Activated CD8-positive, alpha-beta memory T cell treated with anti-CD3 and anti-CD28 coated beads, Interleukin-2, amount 10 ng/mL, durations not matched to agents 7 days and 5 days (primary cell): ENCODE measurements at regions not wholly inside any gene's neighbourhood (a gene's known extent, or its start where the extent isn't known, plus 50 kb on each side); places are given as distances from the start of the nearest gene placed in this dataset.

Experiments
- ATAC-seq: fragments of 150-1000 bp; cut with Tn5 transposase; one replicate; pipeline ENCODE4 v1.10.0; 2021; ENCODE audit warnings: moderate library complexity
- CTCF ChIA-PET: fragments of 350-600 bp; sonication (Branson Sonifier 250); formaldehyde crosslinking; loops from one replicate; lab custom pipeline; 2021; ENCODE audit warnings: antibody characterized with exemption; lab: Charles Lee
- DNase-seq: peaks from one replicate; pipeline ENCODE4 v3.0.0-alpha.2; 2020
- H3K27ac Mint-ChIP-seq: one replicate; pipeline ENCODE4 v1.8.0; 2021; ENCODE audit warnings: mild to moderate bottlenecking, mixed read lengths
- H3K27me3 Mint-ChIP-seq: one replicate; pipeline ENCODE4 v1.8.0; 2021; ENCODE audit warnings: mixed read lengths
- H3K36me3 Mint-ChIP-seq: one replicate; pipeline ENCODE4 v1.8.0; 2021; ENCODE audit warnings: mild to moderate bottlenecking, mixed read lengths
- H3K4me1 Mint-ChIP-seq: one replicate; pipeline ENCODE4 v1.8.0; 2021; ENCODE audit warnings: mixed read lengths
- H3K4me3 Mint-ChIP-seq: one replicate; pipeline ENCODE4 v1.8.0; 2021; ENCODE audit warnings: mild to moderate bottlenecking, moderate library complexity, mixed read lengths
- H3K9me3 Mint-ChIP-seq: one replicate; pipeline ENCODE4 v1.8.0; 2022; ENCODE audit warnings: low read depth, mixed read lengths

- H3K9me3 Mint-ChIP-seq: no peaks in the 10 kb centered on the region
- ATAC-seq: no peak
- H3K4me3 Mint-ChIP-seq: no peak overlapping the region
- H3K27me3 Mint-ChIP-seq: no peaks in the 10 kb centered on the region
- no peak overlapping the region for H3K27ac Mint-ChIP-seq
- no peak for DNase-seq
- H3K4me1 Mint-ChIP-seq: peaks cover 4% of the 10 kb centered on the region
- H3K36me3 Mint-ChIP-seq: no peaks in the 10 kb centered on the region
- CTCF ChIA-PET: no interaction called here
These were observed 132.1 kb upstream of the SETBP1 start for GRCh38 chr18:44548291-44549221.

GRCh38 chr18:44552706-44553105 lies 128.0 kb upstream of the SETBP1 start:
- H3K36me3 Mint-ChIP-seq: no peaks in the 10 kb centered on the region
- no peaks in the 10 kb centered on the region for H3K9me3 Mint-ChIP-seq
- peaks cover 10% of the 10 kb centered on the region for H3K27me3 Mint-ChIP-seq
- no peak overlapping the region for H3K27ac Mint-ChIP-seq
- H3K4me3 Mint-ChIP-seq: no peak overlapping the region
- CTCF ChIA-PET: interaction anchor here (0.7 kb wide), 1 partner anchor 270 kb away, joined by 3 read pairs; no protein-coding TSS in a partner anchor
- ATAC-seq: no peak
- no peak for DNase-seq
- peaks cover 4% of the 10 kb centered on the region for H3K4me1 Mint-ChIP-seq

- no peaks in the 10 kb centered on the region for H3K4me1 Mint-ChIP-seq
- CTCF ChIA-PET: no interaction called here
These were observed 124.4 kb upstream of the SETBP1 start for GRCh38 chr18:44556296-44556695.

GRCh38 chr18:44557616-44558151 lies 123.0 kb upstream of the SETBP1 start:
- ATAC-seq (no peak), DNase-seq (no peak)
- no peaks in the 10 kb centered on the region for H3K36me3 Mint-ChIP-seq
- H3K9me3 Mint-ChIP-seq: no peaks in the 10 kb centered on the region
- no peak overlapping the region for H3K27ac Mint-ChIP-seq
- CTCF ChIA-PET: no interaction called here
- H3K27me3 Mint-ChIP-seq: peaks cover 17% of the 10 kb centered on the region
- no peak overlapping the region for H3K4me3 Mint-ChIP-seq
- no peaks in the 10 kb centered on the region for H3K4me1 Mint-ChIP-seq

More at GRCh38 chr18:44556296-44556695, 124.4 kb upstream of the SETBP1 start:
- peaks cover 17% of the 10 kb centered on the region for H3K27me3 Mint-ChIP-seq
- no peaks in the 10 kb centered on the region for H3K9me3 Mint-ChIP-seq
- no peaks in the 10 kb centered on the region for H3K36me3 Mint-ChIP-seq
- H3K27ac Mint-ChIP-seq: no peak overlapping the region
- H3K4me3 Mint-ChIP-seq: no peak overlapping the region
- ATAC-seq (no peak), DNase-seq (no peak)

GRCh38 chr18:44558767-44559166 lies 121.9 kb upstream of the SETBP1 start:
- H3K9me3 Mint-ChIP-seq: no peaks in the 10 kb centered on the region
- no peak for ATAC-seq
- DNase-seq: no peak
- no peaks in the 10 kb centered on the region for H3K36me3 Mint-ChIP-seq
- no peak overlapping the region for H3K4me3 Mint-ChIP-seq
- no peaks in the 10 kb centered on the region for H3K4me1 Mint-ChIP-seq
- H3K27me3 Mint-ChIP-seq: peaks cover 17% of the 10 kb centered on the region
- no peak overlapping the region for H3K27ac Mint-ChIP-seq
- CTCF ChIA-PET: interaction anchor here (1.0 kb wide), 1 partner anchor 654 kb away, joined by 3 read pairs; no protein-coding TSS in a partner anchor

- ATAC-seq (no peak), DNase-seq (no peak)
- no peak overlapping the region for H3K4me3 Mint-ChIP-seq
- H3K4me1 Mint-ChIP-seq: no peaks in the 10 kb centered on the region
- H3K27me3 Mint-ChIP-seq: peaks cover 15% of the 10 kb centered on the region
- no peaks in the 10 kb centered on the region for H3K9me3 Mint-ChIP-seq
- CTCF ChIA-PET: no interaction called here
- H3K36me3 Mint-ChIP-seq: no peaks in the 10 kb centered on the region
- H3K27ac Mint-ChIP-seq: no peak overlapping the region
These were observed 117.7 kb upstream of the SETBP1 start for GRCh38 chr18:44562986-44563385.

GRCh38 chr18:44564922-44565321 lies 115.8 kb upstream of the SETBP1 start:
- CTCF ChIA-PET: no interaction called here
- Mint-ChIP-seq H3K4me1 (no peaks in the 10 kb centered on the region), H3K27ac (no peak overlapping the region), H3K27me3 (peaks cover 8% of the 10 kb centered on the region), H3K4me3 (no peak overlapping the region), H3K9me3 (no peaks in the 10 kb centered on the region), H3K36me3 (no peaks in the 10 kb centered on the region)
- DNase-seq: no peak
- ATAC-seq: no peak

- ATAC-seq: no peak
- Mint-ChIP-seq H3K36me3 (no peaks in the 10 kb centered on the region), H3K9me3 (no peaks in the 10 kb centered on the region), H3K27me3 (peaks cover 16% of the 10 kb centered on the region), H3K4me3 (no peak overlapping the region), H3K4me1 (no peaks in the 10 kb centered on the region), H3K27ac (no peak overlapping the region)
- DNase-seq: no peak
- CTCF ChIA-PET: interaction anchor here (0.8 kb wide), 1 partner anchor 10 kb away, joined by 4 read pairs; no protein-coding TSS in a partner anchor
These were observed 112.3 kb upstream of the SETBP1 start for GRCh38 chr18:44568342-44568741.

- H3K4me1 Mint-ChIP-seq: no peaks in the 10 kb centered on the region
- DNase-seq (no peak), ATAC-seq (no peak)
- peaks cover 16% of the 10 kb centered on the region for H3K27me3 Mint-ChIP-seq
- H3K9me3 Mint-ChIP-seq: no peaks in the 10 kb centered on the region
- H3K27ac Mint-ChIP-seq: no peak overlapping the region
- H3K4me3 Mint-ChIP-seq: no peak overlapping the region
- no peaks in the 10 kb centered on the region for H3K36me3 Mint-ChIP-seq
- CTCF ChIA-PET: no interaction called here
These were observed 111.7 kb upstream of the SETBP1 start for GRCh38 chr18:44568986-44569385.

GRCh38 chr18:44569391-44570055 lies 111.2 kb upstream of the SETBP1 start:
- no peaks in the 10 kb centered on the region for H3K4me1 Mint-ChIP-seq
- DNase-seq: no peak
- ATAC-seq: no peak
- H3K9me3 Mint-ChIP-seq: no peaks in the 10 kb centered on the region
- no peaks in the 10 kb centered on the region for H3K36me3 Mint-ChIP-seq
- H3K27me3 Mint-ChIP-seq: peaks cover 16% of the 10 kb centered on the region
- H3K27ac Mint-ChIP-seq: no peak overlapping the region
- no peak overlapping the region for H3K4me3 Mint-ChIP-seq
- CTCF ChIA-PET: interaction anchor here (1.0 kb wide), 1 partner anchor 9 kb away, joined by 3 read pairs; no protein-coding TSS in a partner anchor

- CTCF ChIA-PET: interaction anchor here (1.0 to 1.3 kb wide), 6 partner anchors 9 to 634 kb away, joined by 3 to 4 read pairs (median 3); no protein-coding TSS in a partner anchor
- Mint-ChIP-seq H3K27ac (no peak overlapping the region), H3K9me3 (no peaks in the 10 kb centered on the region), H3K27me3 (peaks cover under 1% of the 10 kb centered on the region), H3K4me3 (no peak overlapping the region), H3K36me3 (no peaks in the 10 kb centered on the region), H3K4me1 (peaks cover 4% of the 10 kb centered on the region)
- ATAC-seq (no peak), DNase-seq (no peak)
These were observed 101.5 kb upstream of the SETBP1 start for GRCh38 chr18:44579028-44579702.

GRCh38 chr18:44579745-44580144 lies 100.9 kb upstream of the SETBP1 start:
- CTCF ChIA-PET: interaction anchor here (0.7 to 1.3 kb wide), 2 partner anchors 75 to 632 kb away, joined by 3 read pairs; no protein-coding TSS in a partner anchor
- no peaks in the 10 kb centered on the region for H3K36me3 Mint-ChIP-seq
- DNase-seq (no peak), ATAC-seq (no peak)
- H3K9me3 Mint-ChIP-seq: no peaks in the 10 kb centered on the region
- no peak overlapping the region for H3K27ac Mint-ChIP-seq
- no peak overlapping the region for H3K4me3 Mint-ChIP-seq
- H3K4me1 Mint-ChIP-seq: peaks cover 4% of the 10 kb centered on the region
- peaks cover 7% of the 10 kb centered on the region for H3K27me3 Mint-ChIP-seq

- no peak for DNase-seq
- no peak overlapping the region for H3K4me3 Mint-ChIP-seq
- ATAC-seq: no peak
- CTCF ChIA-PET: interaction anchor here (0.7 to 1.3 kb wide), 2 partner anchors 75 to 632 kb away, joined by 3 read pairs; no protein-coding TSS in a partner anchor
- no peaks in the 10 kb centered on the region for H3K36me3 Mint-ChIP-seq
- H3K4me1 Mint-ChIP-seq: peaks cover 4% of the 10 kb centered on the region
- no peak overlapping the region for H3K27ac Mint-ChIP-seq
- peaks cover 7% of the 10 kb centered on the region for H3K27me3 Mint-ChIP-seq
- no peaks in the 10 kb centered on the region for H3K9me3 Mint-ChIP-seq
These were observed 100.5 kb upstream of the SETBP1 start for GRCh38 chr18:44580159-44580558.
